Hindlimb muscle (tissue), 1 donor: ENCODE measurements at regions not wholly inside any gene's neighbourhood (a gene's known extent, or its start where the extent isn't known, plus 50 kb on each side); places are given as distances from the start of the nearest gene placed in this dataset.
A peak's percentile ranks its signal among the peaks of the same experiment; 100 is the strongest.

Source experiments
- DNase-seq: peaks from one replicate; pipeline ENCODE4 v3.0.0-alpha.2; 2013

- DNase-seq, result no peak
Observed at GRCh38 chr20:12596863-12597262, 411.9 kb upstream of the SPTLC3 start.

GRCh38 chr20:12597551-12597950 is 411.2 kb upstream of the SPTLC3 start:
- no peak for DNase-seq

- DNase-seq, result no peak
Observed at GRCh38 chr20:12598894-12599293, 409.9 kb upstream of the SPTLC3 start.

- DNase-seq, result no peak
Observed at GRCh38 chr20:12599494-12599893, 409.3 kb upstream of the SPTLC3 start.

- no peak for DNase-seq
Observed at GRCh38 chr20:12605751-12606150, 403.0 kb upstream of the SPTLC3 start.

GRCh38 chr20:12610871-12611270 is 397.9 kb upstream of the SPTLC3 start:
- no peak for DNase-seq

GRCh38 chr20:12614764-12615163 is 394.0 kb upstream of the SPTLC3 start:
- no peak for DNase-seq

- no peak for DNase-seq
Observed at GRCh38 chr20:12617076-12617475, 391.7 kb upstream of the SPTLC3 start.

- DNase-seq, result no peak
Observed at GRCh38 chr20:12623870-12624269, 384.9 kb upstream of the SPTLC3 start.

GRCh38 chr20:12627485-12627884 is 381.3 kb upstream of the SPTLC3 start:
- no peak for DNase-seq

GRCh38 chr20:12638633-12639312 is 370.0 kb upstream of the SPTLC3 start:
- DNase-seq, result no peak

- no peak for DNase-seq
Observed at GRCh38 chr20:12640251-12640650, 368.5 kb upstream of the SPTLC3 start.

- no peak for DNase-seq
Observed at GRCh38 chr20:12641619-12642018, 367.2 kb upstream of the SPTLC3 start.

- no peak for DNase-seq
Observed at GRCh38 chr20:12644461-12644860, 364.3 kb upstream of the SPTLC3 start.

GRCh38 chr20:12649234-12649633 is 359.5 kb upstream of the SPTLC3 start:
- no peak for DNase-seq

GRCh38 chr20:12653642-12654041 is 355.1 kb upstream of the SPTLC3 start:
- no peak for DNase-seq

GRCh38 chr20:12659942-12660341 is 348.8 kb upstream of the SPTLC3 start:
- DNase-seq, result no peak

GRCh38 chr20:12660918-12661317 is 347.9 kb upstream of the SPTLC3 start:
- DNase-seq, result peak; percentile 54

- no peak for DNase-seq
Observed at GRCh38 chr20:12670301-12670700, 338.5 kb upstream of the SPTLC3 start.

GRCh38 chr20:12673352-12673751 is 335.4 kb upstream of the SPTLC3 start:
- DNase-seq, result no peak

- no peak for DNase-seq
Observed at GRCh38 chr20:12677925-12678324, 330.8 kb upstream of the SPTLC3 start.

- no peak for DNase-seq
Observed at GRCh38 chr20:12679447-12679846, 329.3 kb upstream of the SPTLC3 start.

- no peak for DNase-seq
Observed at GRCh38 chr20:12682613-12683012, 326.2 kb upstream of the SPTLC3 start.

- DNase-seq, result no peak
Observed at GRCh38 chr20:12687476-12687875, 321.3 kb upstream of the SPTLC3 start.

- no peak for DNase-seq
Observed at GRCh38 chr20:12695937-12696336, 312.8 kb upstream of the SPTLC3 start.
